ENCODE measurements at regions not wholly inside any gene's neighbourhood (a gene's known extent, or its start where the extent isn't known, plus 50 kb on each side); places are given as distances from the start of the nearest gene placed in this dataset.
"Not testable (repeated sequence)": the region's sequence is repeated elsewhere in the genome, so short reads cannot be mapped to it uniquely, and the experiment has no call there.

GRCh38 chr7:9328296-9328695 lies 894.9 kb downstream of the NXPH1 start:
- TF ChIP-seq CTCF (IDR thresholded peaks at IDR 0.05; ENCODE audit: low read depth, low read length), result no peak
- Histone ChIP-seq H3K9me3 (ENCODE audit: severe bottlenecking) (no peaks in the 10 kb centered on the region), H3K36me3 (no peaks in the 10 kb centered on the region), H3K27ac (no peak overlapping the region), H3K27me3 (ENCODE audit: insufficient read depth, low read depth, severe bottlenecking) (no peaks in the 10 kb centered on the region), H3K4me3 (ENCODE audit: low read depth, low read length) (no peak overlapping the region)
- DNase-seq, result no peak

GRCh38 chr7:9349625-9350024 lies 916.2 kb downstream of the NXPH1 start:
- Histone ChIP-seq H3K36me3 (no peaks in the 10 kb centered on the region), H3K9me3 (ENCODE audit: severe bottlenecking) (no peaks in the 10 kb centered on the region), H3K27me3 (ENCODE audit: insufficient read depth, low read depth, severe bottlenecking) (no peaks in the 10 kb centered on the region), H3K27ac (no peak overlapping the region), H3K4me3 (ENCODE audit: low read depth, low read length) (no peak overlapping the region)
- TF ChIP-seq CTCF (IDR thresholded peaks at IDR 0.05; ENCODE audit: low read depth, low read length), result no peak
- DNase-seq, result no peak

- Histone ChIP-seq H3K36me3 (no peaks in the 10 kb centered on the region), H3K4me3 (ENCODE audit: low read depth, low read length) (no peak overlapping the region), H3K27ac (no peak overlapping the region), H3K27me3 (ENCODE audit: insufficient read depth, low read depth, severe bottlenecking) (no peaks in the 10 kb centered on the region), H3K9me3 (ENCODE audit: severe bottlenecking) (peaks cover 13% of the 10 kb centered on the region)
- no peak for TF ChIP-seq CTCF (IDR thresholded peaks at IDR 0.05; ENCODE audit: low read depth, low read length)
- no peak for DNase-seq
Observed at GRCh38 chr7:9391221-9391620, 957.8 kb downstream of the NXPH1 start.

GRCh38 chr7:9391984-9392383 lies 958.6 kb downstream of the NXPH1 start:
- no peaks in the 10 kb centered on the region for H3K27me3 ChIP-seq (ENCODE audit: insufficient read depth, low read depth, severe bottlenecking)
- H3K9me3 ChIP-seq (ENCODE audit: severe bottlenecking), result peaks cover 8% of the 10 kb centered on the region
- no peak for DNase-seq
- no peak overlapping the region for H3K27ac ChIP-seq
- H3K4me3 ChIP-seq (ENCODE audit: low read depth, low read length), result no peak overlapping the region
- no peak for TF ChIP-seq CTCF (IDR thresholded peaks at IDR 0.05; ENCODE audit: low read depth, low read length)
- H3K36me3 ChIP-seq, result no peaks in the 10 kb centered on the region

- H3K27me3 ChIP-seq (ENCODE audit: insufficient read depth, low read depth, severe bottlenecking); H3K9me3 ChIP-seq (ENCODE audit: severe bottlenecking); DNase-seq; H3K36me3 ChIP-seq; H3K4me3 ChIP-seq (ENCODE audit: low read depth, low read length); H3K27ac ChIP-seq: not testable (repeated sequence)
Observed at GRCh38 chr7:9404386-9404785, 971.0 kb downstream of the NXPH1 start.

GRCh38 chr7:9407816-9408215 lies 974.4 kb downstream of the NXPH1 start:
- no peak overlapping the region for H3K4me3 ChIP-seq (ENCODE audit: low read depth, low read length)
- TF ChIP-seq CTCF (IDR thresholded peaks at IDR 0.05; ENCODE audit: low read depth, low read length), result no peak
- no peak for DNase-seq
- H3K27me3 ChIP-seq (ENCODE audit: insufficient read depth, low read depth, severe bottlenecking), result no peaks in the 10 kb centered on the region
- H3K36me3 ChIP-seq, result no peaks in the 10 kb centered on the region
- no peaks in the 10 kb centered on the region for H3K9me3 ChIP-seq (ENCODE audit: severe bottlenecking)
- no peak overlapping the region for H3K27ac ChIP-seq
